ENCODE measurements at regions not wholly inside any gene's neighbourhood (a gene's known extent, or its start where the extent isn't known, plus 50 kb on each side); places are given as distances from the start of the nearest gene placed in this dataset.

- no peak for TF ChIP-seq POLR2AphosphoS5 (IDR thresholded peaks at IDR 0.05; ENCODE audit: low read depth, low read length)
- no peak for TF ChIP-seq POLR2A (IDR thresholded peaks at IDR 0.05; ENCODE audit: low read depth, low read length)
- TF ChIP-seq TAF1 (IDR thresholded peaks at IDR 0.05; ENCODE audit: borderline replicate concordance, low read depth, low read length), result no peak
Measured at GRCh38 chr20:52461582-52461981, 270.0 kb upstream of the ZFP64 start.

All from GM12892 (cell line).